ENCODE measurements at regions not wholly inside any gene's neighbourhood (a gene's known extent, or its start where the extent isn't known, plus 50 kb on each side); places are given as distances from the start of the nearest gene placed in this dataset.

- 0% methylated on average over 1 of the region's 6 CpGs for WGBS (ENCODE audit: insufficient coverage)
- no peak overlapping the region for H3K4me2 ChIP-seq (replicated peaks; ENCODE audit: low read depth, low read length, poor library complexity, severe bottlenecking)
- H3K27ac Mint-ChIP-seq: no peak overlapping the region
- CTCF ChIA-PET: no interaction called here
- H3K27me3 ChIP-seq (replicated peaks in 1 of 4; ENCODE audit: control extremely low read depth in 1 of 4, control insufficient read depth in 3 of 4, insufficient read depth in 4 of 4, low read length in 3 of 4): no peaks in the 10 kb centered on the region
- H3K9me3 ChIP-seq (ENCODE audit: control extremely low read depth in 1 of 3, control insufficient read depth in 2 of 3, insufficient read depth in 1 of 3, low read length in 2 of 3): no peaks in the 10 kb centered on the region
- H3K4me1 Mint-ChIP-seq: no peaks in the 10 kb centered on the region
- H3K27ac ChIP-seq (ENCODE audit: low read length in 2 of 2): no peak overlapping the region
- no peak for ATAC-seq (ENCODE audit: low read depth)
- intact Hi-C loops (cut with micrococcal nuclease): no loop called here
- no peak overlapping the region for H3K4me3 Mint-ChIP-seq
- no peaks in the 10 kb centered on the region for H4K20me1 ChIP-seq (ENCODE audit: control insufficient read depth, insufficient read depth, low read length, poor library complexity, severe bottlenecking)
- no peaks in the 10 kb centered on the region for H3K4me1 ChIP-seq (ENCODE audit: control insufficient read depth in 2 of 2, insufficient read depth in 2 of 2, low read length in 2 of 2)
- no peak for TF ChIP-seq CTCF (IDR thresholded peaks at IDR 0.05)
- TF ChIP-seq EZH2 (IDR thresholded peaks at IDR 0.05; ENCODE audit: borderline replicate concordance, insufficient read depth, low read depth, low read length, poor library complexity, severe bottlenecking): no peak
- POLR2A ChIA-PET: no interaction called here
- no peaks in the 10 kb centered on the region for H3K79me2 ChIP-seq (ENCODE audit: control insufficient read depth, insufficient read depth, low read length)
- H2AFZ ChIP-seq (ENCODE audit: insufficient read depth, low read depth, low read length, poor library complexity, severe bottlenecking): no peak overlapping the region
- no peaks in the 10 kb centered on the region for H3K36me3 ChIP-seq (replicated peaks in 1 of 2; ENCODE audit: control extremely low read depth in 1 of 2, control insufficient read depth in 1 of 2, extremely low read depth in 1 of 2, insufficient read depth in 2 of 2, low read length in 1 of 2)
- peaks cover 2% of the 10 kb centered on the region for H3K9me3 Mint-ChIP-seq (ENCODE audit: insufficient read depth)
- H3K27me3 Mint-ChIP-seq: no peaks in the 10 kb centered on the region
- H3K4me3 ChIP-seq (ENCODE audit: control extremely low read depth in 1 of 5, extremely low read depth in 1 of 5, insufficient read depth in 1 of 5, low read depth in 2 of 5, low read length in 4 of 5): no peak overlapping the region
- DNase-seq: no peak
- H3K9ac ChIP-seq (ENCODE audit: low read length): no peak overlapping the region
Measured at GRCh38 chr1:73783352-73783751, 414.6 kb downstream of the LRRIQ3 start.

DNA sequence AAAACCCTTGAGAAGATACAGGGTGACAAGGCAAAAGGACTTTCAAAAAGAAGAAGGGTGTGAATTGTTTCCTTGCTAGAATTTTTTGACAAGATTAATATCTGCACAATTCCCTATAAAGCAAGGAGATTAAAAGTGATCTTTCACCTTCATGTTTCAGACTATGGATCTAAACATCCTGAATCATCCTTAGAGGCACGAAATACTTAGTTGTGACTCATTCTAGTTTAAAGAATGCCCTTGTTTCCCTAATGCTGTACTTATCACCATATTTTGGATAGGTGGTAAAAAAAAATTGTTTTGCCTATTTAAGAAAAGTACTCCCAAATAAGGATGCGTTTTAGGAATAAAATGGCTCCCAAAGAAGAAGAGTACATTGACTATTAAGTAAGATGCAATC, 415.1 kb downstream of the LRRIQ3 start:
- Histone ChIP-seq H3K4me1 (ENCODE audit: control insufficient read depth in 2 of 2, insufficient read depth in 2 of 2, low read length in 2 of 2) (no peaks in the 10 kb centered on the region), H4K20me1 (ENCODE audit: control insufficient read depth, insufficient read depth, low read length, poor library complexity, severe bottlenecking) (no peaks in the 10 kb centered on the region), H3K27ac (ENCODE audit: low read length in 2 of 2) (no peak overlapping the region), H3K36me3 (replicated peaks in 1 of 2; ENCODE audit: control extremely low read depth in 1 of 2, control insufficient read depth in 1 of 2, extremely low read depth in 1 of 2, insufficient read depth in 2 of 2, low read length in 1 of 2) (no peaks in the 10 kb centered on the region), H3K79me2 (ENCODE audit: control insufficient read depth, insufficient read depth, low read length) (no peaks in the 10 kb centered on the region), H3K27me3 (replicated peaks in 1 of 4; ENCODE audit: control extremely low read depth in 1 of 4, control insufficient read depth in 3 of 4, insufficient read depth in 4 of 4, low read length in 3 of 4) (no peaks in the 10 kb centered on the region), H2AFZ (ENCODE audit: insufficient read depth, low read depth, low read length, poor library complexity, severe bottlenecking) (no peak overlapping the region), H3K4me2 (replicated peaks; ENCODE audit: low read depth, low read length, poor library complexity, severe bottlenecking) (no peak overlapping the region), H3K4me3 (ENCODE audit: control extremely low read depth in 1 of 5, extremely low read depth in 1 of 5, insufficient read depth in 1 of 5, low read depth in 2 of 5, low read length in 4 of 5) (no peak overlapping the region), H3K9ac (ENCODE audit: low read length) (no peak overlapping the region), H3K9me3 (ENCODE audit: control extremely low read depth in 1 of 3, control insufficient read depth in 2 of 3, insufficient read depth in 1 of 3, low read length in 2 of 3) (no peaks in the 10 kb centered on the region)
- no peak for ATAC-seq (ENCODE audit: low read depth)
- no peak for DNase-seq
- Mint-ChIP-seq H3K4me1 (no peaks in the 10 kb centered on the region), H3K27me3 (no peaks in the 10 kb centered on the region), H3K27ac (no peak overlapping the region), H3K4me3 (no peak overlapping the region), H3K9me3 (ENCODE audit: insufficient read depth) (peaks cover 2% of the 10 kb centered on the region)
- CTCF ChIA-PET: no interaction called here
- POLR2A ChIA-PET: no interaction called here
- TF ChIP-seq EZH2 (IDR thresholded peaks at IDR 0.05; ENCODE audit: borderline replicate concordance, insufficient read depth, low read depth, low read length, poor library complexity, severe bottlenecking): no peak
- no peak for TF ChIP-seq CTCF (IDR thresholded peaks at IDR 0.05)
- WGBS (ENCODE audit: insufficient coverage): no CpG with 5 or more reads among the region's 2 CpGs
- intact Hi-C loops (cut with micrococcal nuclease): no loop called here

Measured in B cell (primary cell).